SJCRH30 (cell line): ENCODE measurements at regions not wholly inside any gene's neighbourhood (a gene's known extent, or its start where the extent isn't known, plus 50 kb on each side); places are given as distances from the start of the nearest gene placed in this dataset.

ENCODE experiments used
- DNase-seq, 2 experiments: peaks; one replicate each; pipeline ENCODE4 v3.0.0-alpha.2; 2015 to 2020
- H3K27ac ChIP-seq: fragments of 250-450 bp; sonication (Bioruptor Pico); 2 replicates; pipeline ENCODE4 v1.5.1; 2020; ENCODE audit warnings: mild to moderate bottlenecking, moderate library complexity
- H3K27me3 ChIP-seq: fragments of 250-450 bp; sonication (Bioruptor Pico); 2 replicates; pipeline ENCODE4 v1.5.1; 2020; ENCODE audit warnings: mild to moderate bottlenecking, moderate library complexity
- H3K36me3 ChIP-seq: fragments of 250-450 bp; sonication (Bioruptor Pico); 2 replicates; pipeline ENCODE4 v1.5.1; 2020; ENCODE audit warnings: mild to moderate bottlenecking, moderate library complexity
- H3K4me1 ChIP-seq: fragments of 250-450 bp; sonication (Bioruptor Pico); 2 replicates; pipeline ENCODE4 v1.5.1; 2020; ENCODE audit warnings: mild to moderate bottlenecking, moderate library complexity
- H3K4me3 ChIP-seq: fragments of 250-450 bp; sonication (Bioruptor Pico); 2 replicates; pipeline ENCODE4 v1.5.1; 2020; ENCODE audit warnings: mild to moderate bottlenecking, moderate library complexity
- H3K9me3 ChIP-seq: fragments of 250-450 bp; sonication (Bioruptor Pico); replicated peaks from 2 replicates; pipeline ENCODE4 v1.5.1; 2020; ENCODE audit warnings: mild to moderate bottlenecking, moderate library complexity

- no peak for DNase-seq
These were observed 105.5 kb upstream of the CELF4 start for GRCh38 chr18:37671119-37671518.

GRCh38 chr18:37669991-37670534 lies 104.5 kb upstream of the CELF4 start:
- no peaks in the 10 kb centered on the region for H3K27me3 ChIP-seq
- no peak overlapping the region for H3K4me3 ChIP-seq
- H3K9me3 ChIP-seq = no peaks in the 10 kb centered on the region
- H3K4me1 ChIP-seq = no peaks in the 10 kb centered on the region
- H3K36me3 ChIP-seq = no peaks in the 10 kb centered on the region
- no peak overlapping the region for H3K27ac ChIP-seq
- no peak for DNase-seq

More at GRCh38 chr18:37671119-37671518, 105.5 kb upstream of the CELF4 start:
- no peaks in the 10 kb centered on the region for H3K36me3 ChIP-seq
- H3K27ac ChIP-seq = no peak overlapping the region
- H3K4me1 ChIP-seq = no peaks in the 10 kb centered on the region
- H3K27me3 ChIP-seq = no peaks in the 10 kb centered on the region
- H3K4me3 ChIP-seq = no peak overlapping the region
- H3K9me3 ChIP-seq = no peaks in the 10 kb centered on the region

GRCh38 chr18:37668971-37669747 lies 103.6 kb upstream of the CELF4 start:
- Histone ChIP-seq H3K27ac (no peak overlapping the region), H3K4me1 (no peaks in the 10 kb centered on the region), H3K9me3 (no peaks in the 10 kb centered on the region), H3K27me3 (no peaks in the 10 kb centered on the region), H3K4me3 (no peak overlapping the region), H3K36me3 (no peaks in the 10 kb centered on the region)
- no peak for DNase-seq

GRCh38 chr18:37667836-37668235 lies 102.2 kb upstream of the CELF4 start:
- Histone ChIP-seq H3K27ac (no peak overlapping the region), H3K4me3 (no peak overlapping the region), H3K36me3 (no peaks in the 10 kb centered on the region), H3K4me1 (no peaks in the 10 kb centered on the region), H3K27me3 (no peaks in the 10 kb centered on the region), H3K9me3 (no peaks in the 10 kb centered on the region)
- DNase-seq = no peak

- H3K36me3 ChIP-seq = no peaks in the 10 kb centered on the region
- H3K27ac ChIP-seq = no peak overlapping the region
- no peaks in the 10 kb centered on the region for H3K27me3 ChIP-seq
- no peak overlapping the region for H3K4me3 ChIP-seq
- no peaks in the 10 kb centered on the region for H3K4me1 ChIP-seq
- no peaks in the 10 kb centered on the region for H3K9me3 ChIP-seq
- no peak for DNase-seq
These were observed 101.4 kb upstream of the CELF4 start for GRCh38 chr18:37666991-37667390.

- Histone ChIP-seq H3K36me3 (no peaks in the 10 kb centered on the region), H3K9me3 (no peaks in the 10 kb centered on the region), H3K27ac (no peak overlapping the region), H3K4me3 (no peak overlapping the region), H3K4me1 (no peaks in the 10 kb centered on the region), H3K27me3 (no peaks in the 10 kb centered on the region)
- no peak for DNase-seq
These were observed 100.9 kb upstream of the CELF4 start for GRCh38 chr18:37666451-37666850.

GRCh38 chr18:37665346-37665745 lies 99.7 kb upstream of the CELF4 start:
- Histone ChIP-seq H3K4me3 (no peak overlapping the region), H3K36me3 (no peaks in the 10 kb centered on the region), H3K9me3 (no peaks in the 10 kb centered on the region), H3K27me3 (no peaks in the 10 kb centered on the region), H3K27ac (no peak overlapping the region), H3K4me1 (no peaks in the 10 kb centered on the region)
- DNase-seq = no peak

GRCh38 chr18:37663446-37663845 lies 97.8 kb upstream of the CELF4 start:
- Histone ChIP-seq H3K27me3 (no peaks in the 10 kb centered on the region), H3K4me3 (no peak overlapping the region), H3K9me3 (no peaks in the 10 kb centered on the region), H3K27ac (no peak overlapping the region), H3K4me1 (no peaks in the 10 kb centered on the region), H3K36me3 (no peaks in the 10 kb centered on the region)
- DNase-seq = no peak

GRCh38 chr18:37662546-37663339 lies 97.1 kb upstream of the CELF4 start:
- DNase-seq = no peak
- Histone ChIP-seq H3K4me1 (no peaks in the 10 kb centered on the region), H3K9me3 (no peaks in the 10 kb centered on the region), H3K4me3 (no peak overlapping the region), H3K27ac (no peak overlapping the region), H3K36me3 (no peaks in the 10 kb centered on the region), H3K27me3 (no peaks in the 10 kb centered on the region)

GRCh38 chr18:37662099-37662498 lies 96.5 kb upstream of the CELF4 start:
- H3K27me3 ChIP-seq = no peaks in the 10 kb centered on the region
- H3K4me3 ChIP-seq = no peak overlapping the region
- no peaks in the 10 kb centered on the region for H3K36me3 ChIP-seq
- H3K27ac ChIP-seq = no peak overlapping the region
- H3K9me3 ChIP-seq = no peaks in the 10 kb centered on the region
- DNase-seq = no peak
- H3K4me1 ChIP-seq = no peaks in the 10 kb centered on the region

GRCh38 chr18:37661478-37661877 lies 95.9 kb upstream of the CELF4 start:
- no peaks in the 10 kb centered on the region for H3K9me3 ChIP-seq
- no peak overlapping the region for H3K27ac ChIP-seq
- DNase-seq = no peak
- H3K27me3 ChIP-seq = no peaks in the 10 kb centered on the region
- no peaks in the 10 kb centered on the region for H3K36me3 ChIP-seq
- no peak overlapping the region for H3K4me3 ChIP-seq
- no peaks in the 10 kb centered on the region for H3K4me1 ChIP-seq

GRCh38 chr18:37661061-37661460 lies 95.5 kb upstream of the CELF4 start:
- H3K4me1 ChIP-seq = no peaks in the 10 kb centered on the region
- H3K36me3 ChIP-seq = no peaks in the 10 kb centered on the region
- no peak for DNase-seq
- no peak overlapping the region for H3K4me3 ChIP-seq
- H3K27ac ChIP-seq = no peak overlapping the region
- no peaks in the 10 kb centered on the region for H3K9me3 ChIP-seq
- no peaks in the 10 kb centered on the region for H3K27me3 ChIP-seq

GRCh38 chr18:37660658-37661057 lies 95.1 kb upstream of the CELF4 start:
- Histone ChIP-seq H3K4me1 (no peaks in the 10 kb centered on the region), H3K27me3 (no peaks in the 10 kb centered on the region), H3K4me3 (no peak overlapping the region), H3K27ac (no peak overlapping the region), H3K36me3 (no peaks in the 10 kb centered on the region), H3K9me3 (no peaks in the 10 kb centered on the region)
- no peak for DNase-seq

GRCh38 chr18:37659906-37660305 lies 94.3 kb upstream of the CELF4 start:
- H3K4me3 ChIP-seq = no peak overlapping the region
- H3K27me3 ChIP-seq = no peaks in the 10 kb centered on the region
- no peaks in the 10 kb centered on the region for H3K36me3 ChIP-seq
- H3K4me1 ChIP-seq = no peaks in the 10 kb centered on the region
- no peak for DNase-seq
- no peaks in the 10 kb centered on the region for H3K9me3 ChIP-seq
- no peak overlapping the region for H3K27ac ChIP-seq

GRCh38 chr18:37658894-37659293 lies 93.3 kb upstream of the CELF4 start:
- Histone ChIP-seq H3K4me1 (no peaks in the 10 kb centered on the region), H3K27ac (no peak overlapping the region), H3K4me3 (no peak overlapping the region), H3K27me3 (no peaks in the 10 kb centered on the region), H3K36me3 (no peaks in the 10 kb centered on the region), H3K9me3 (no peaks in the 10 kb centered on the region)
- no peak for DNase-seq
